GM10266 (cell line): ENCODE measurements at regions not wholly inside any gene's neighbourhood (a gene's known extent, or its start where the extent isn't known, plus 50 kb on each side); places are given as distances from the start of the nearest gene placed in this dataset.

Experiments used
- DNase-seq: peaks from one replicate; pipeline ENCODE4 v3.0.0; 2012; ENCODE audit errors: extremely low spot score
- CTCF ChIP-seq: IDR thresholded peaks from 2 replicates; pipeline ENCODE4 v1.5.1; 2012; ENCODE audit warnings: mild to moderate bottlenecking, low read depth; ENCODE audit not compliant: control insufficient read depth, insufficient read depth; ENCODE audit errors: missing control alignments

GRCh38 chr2:236336575-236337464, 72.6 kb upstream of the ASB18 start:
- no peak for TF ChIP-seq CTCF
- no peak for DNase-seq

- DNase-seq, result no peak
- no peak for TF ChIP-seq CTCF
Measured at GRCh38 chr2:236337465-236338325, 73.5 kb upstream of the ASB18 start.

- DNase-seq, result peak; percentile 37
Measured at GRCh38 chr2:236338495-236339184, 74.4 kb upstream of the ASB18 start.

GRCh38 chr2:236340251-236340650, 76.0 kb upstream of the ASB18 start:
- no peak for TF ChIP-seq CTCF
- DNase-seq, result no peak

More at GRCh38 chr2:236338495-236339184, 74.4 kb upstream of the ASB18 start:
- TF ChIP-seq CTCF, result no peak

GRCh38 chr2:236341067-236341466, 76.9 kb upstream of the ASB18 start:
- DNase-seq, result no peak
- no peak for TF ChIP-seq CTCF

- no peak for DNase-seq
Measured at GRCh38 chr2:236341721-236342120, 77.5 kb upstream of the ASB18 start.

More at GRCh38 chr2:236341721-236342120, 77.5 kb upstream of the ASB18 start:
- TF ChIP-seq CTCF, result no peak
